H9 (cell line): ENCODE measurements at regions not wholly inside any gene's neighbourhood (a gene's known extent, or its start where the extent isn't known, plus 50 kb on each side); places are given as distances from the start of the nearest gene placed in this dataset.

Experiments
- DNase-seq: peaks from one replicate; pipeline ENCODE4 v3.0.0-alpha.2; 2017
- H2AFZ ChIP-seq: one replicate; pipeline ENCODE4 v1.6.1; 2013; ENCODE audit warnings: mild to moderate bottlenecking, low read length, control low read depth, moderate library complexity
- H2AK5ac ChIP-seq: 2 replicates; pipeline ENCODE4 v1.6.1; 2013; ENCODE audit warnings: low read length, control low read depth, mixed read lengths; ENCODE audit not compliant: insufficient read length
- H2BK120ac ChIP-seq: one replicate; pipeline ENCODE4 v1.6.1; 2013; ENCODE audit warnings: low read depth, mild to moderate bottlenecking, low read length, control low read depth, inconsistent platforms; ENCODE audit not compliant: poor library complexity, severe bottlenecking
- H2BK12ac ChIP-seq: 2 replicates; pipeline ENCODE4 v1.6.1; 2013; ENCODE audit warnings: low read length, control low read depth, mixed read lengths, low read depth; ENCODE audit not compliant: insufficient read length
- H2BK15ac ChIP-seq: 2 replicates; pipeline ENCODE4 v1.6.1; 2013; ENCODE audit warnings: low read depth, low read length, control low read depth
- H2BK20ac ChIP-seq: one replicate; pipeline ENCODE4 v1.6.1; 2013; ENCODE audit warnings: low read depth, mild to moderate bottlenecking, low read length, control low read depth, inconsistent platforms; ENCODE audit not compliant: poor library complexity, severe bottlenecking
- H2BK5ac ChIP-seq: 2 replicates; pipeline ENCODE4 v1.6.1; 2013; ENCODE audit warnings: low read length, control low read depth, mixed read lengths; ENCODE audit not compliant: insufficient read length
- H3K14ac ChIP-seq: 2 replicates; pipeline ENCODE4 v1.6.1; 2013; ENCODE audit warnings: low read length, control low read depth; ENCODE audit not compliant: insufficient read depth
- H3K18ac ChIP-seq: 2 replicates; pipeline ENCODE4 v1.6.1; 2013; ENCODE audit warnings: low read depth, mild to moderate bottlenecking, mixed read lengths, low read length, control low read depth; ENCODE audit not compliant: insufficient read length
- H3K23ac ChIP-seq: 2 replicates; pipeline ENCODE4 v1.6.1; 2013; ENCODE audit warnings: low read length, control low read depth, mixed read lengths, low read depth; ENCODE audit not compliant: insufficient read length
- H3K23me2 ChIP-seq: 2 replicates; pipeline ENCODE4 v1.6.1; 2013; ENCODE audit warnings: low read depth, mild to moderate bottlenecking, mixed read lengths, low read length, control low read depth; ENCODE audit not compliant: insufficient read length, poor library complexity, severe bottlenecking
- H3K27ac ChIP-seq: 2 replicates; pipeline ENCODE4 v1.5.1; 2013; ENCODE audit warnings: low read length, control low read depth, mixed read lengths, low read depth; ENCODE audit not compliant: insufficient read length
- H3K27me3 ChIP-seq: 2 replicates; pipeline ENCODE4 v1.6.1; 2013; ENCODE audit warnings: low read length, control low read depth, inconsistent platforms; ENCODE audit not compliant: insufficient read depth
- H3K4ac ChIP-seq: 2 replicates; pipeline ENCODE4 v1.6.1; 2013; ENCODE audit warnings: low read depth, mild to moderate bottlenecking, control low read depth, inconsistent platforms, low read length, moderate library complexity
- H3K4me1 ChIP-seq: 2 replicates; pipeline ENCODE4 v1.6.1; 2013; ENCODE audit warnings: low read length, control low read depth, inconsistent platforms; ENCODE audit not compliant: insufficient read depth
- H3K4me2 ChIP-seq: 2 replicates; pipeline ENCODE4 v1.6.1; 2013; ENCODE audit warnings: low read length, control low read depth, mixed read lengths; ENCODE audit not compliant: insufficient read length, insufficient read depth
- H3K56ac ChIP-seq: 2 replicates; pipeline ENCODE4 v1.6.1; 2013; ENCODE audit warnings: low read depth, mild to moderate bottlenecking, mixed read lengths, low read length, control low read depth; ENCODE audit not compliant: insufficient read length
- H3K79me1 ChIP-seq: 2 replicates; pipeline ENCODE4 v1.6.1; 2013; ENCODE audit warnings: low read depth, mild to moderate bottlenecking, moderate library complexity, low read length, control low read depth, inconsistent platforms; ENCODE audit not compliant: insufficient read depth, poor library complexity, severe bottlenecking
- H3K79me2 ChIP-seq: 2 replicates; pipeline ENCODE4 v1.6.1; 2013; ENCODE audit warnings: low read length, control low read depth, inconsistent platforms; ENCODE audit not compliant: insufficient read depth
- H3K9ac ChIP-seq: 2 replicates; pipeline ENCODE4 v1.6.1; 2013; ENCODE audit warnings: low read length, control low read depth, mixed read lengths; ENCODE audit not compliant: insufficient read length; ENCODE audit errors: extremely low read depth
- H3K9me3 ChIP-seq: one replicate; pipeline ENCODE4 v1.6.1; 2013; ENCODE audit warnings: low read depth, low read length, inconsistent platforms; ENCODE audit not compliant: control insufficient read depth
- H3T11ph ChIP-seq: one replicate; pipeline ENCODE4 v1.6.1; 2013; ENCODE audit warnings: mild to moderate bottlenecking, low read length, control low read depth, inconsistent platforms
- H4K20me1 ChIP-seq: one replicate; pipeline ENCODE4 v1.6.1; 2013; ENCODE audit not compliant: control insufficient read depth, insufficient read length, insufficient read depth
- H4K5ac ChIP-seq: 2 replicates; pipeline ENCODE4 v1.6.1; 2013; ENCODE audit warnings: low read depth, mild to moderate bottlenecking, mixed read lengths, low read length, control low read depth; ENCODE audit not compliant: insufficient read length
- H4K8ac ChIP-seq: replicated peaks from 2 replicates; pipeline ENCODE4 v1.6.1; 2013; ENCODE audit warnings: low read length, control low read depth, mixed read lengths, low read depth; ENCODE audit not compliant: insufficient read length
- H4K91ac ChIP-seq: 2 replicates; pipeline ENCODE4 v1.6.1; 2013; ENCODE audit warnings: low read depth, mild to moderate bottlenecking, moderate library complexity, mixed read lengths, low read length, control low read depth; ENCODE audit not compliant: insufficient read length
- H3K27ac Mint-ChIP-seq, 3 experiments: 2 replicates in 2 of 3; 3 replicates in 1 of 3; pipeline ENCODE4 v1.8.0; 2020 to 2021; ENCODE audit warnings: mixed read lengths in 3 of 3, mild to moderate bottlenecking in 1 of 3, moderate library complexity in 1 of 3
- H3K27me3 Mint-ChIP-seq: 2 replicates; pipeline ENCODE4 v1.8.0; 2021; ENCODE audit warnings: low read depth, mild to moderate bottlenecking, moderate library complexity, mixed read lengths
- H3K36me3 Mint-ChIP-seq, 3 experiments: 2 replicates in 2 of 3; 3 replicates in 1 of 3; pipeline ENCODE4 v1.8.0; 2020 to 2021; ENCODE audit warnings: low read depth in 3 of 3, mixed read lengths in 3 of 3; ENCODE audit not compliant: insufficient read depth in 1 of 3
- H3K4me1 Mint-ChIP-seq, 2 experiments: 2 replicates each; pipeline ENCODE4 v1.8.0; 2020; ENCODE audit warnings: mixed read lengths in 2 of 2
- H3K4me3 Mint-ChIP-seq, 2 experiments: 2 replicates in 1 of 2; 3 replicates in 1 of 2; pipeline ENCODE4 v1.8.0; 2020 to 2021; ENCODE audit warnings: mild to moderate bottlenecking in 2 of 2, mixed read lengths in 2 of 2, moderate library complexity in 1 of 2
- H3K9me3 Mint-ChIP-seq, 2 experiments: 2 replicates in 1 of 2; 3 replicates in 1 of 2; pipeline ENCODE4 v1.8.0; 2020; ENCODE audit warnings: mild to moderate bottlenecking in 2 of 2, mixed read lengths in 2 of 2, moderate library complexity in 1 of 2
- CTCF ChIP-seq: fragments of 200-600 bp; sonication (generic); conservative IDR thresholded peaks from 3 replicates; pipeline ENCODE4 v1.8.0; 2021; ENCODE audit warnings: antibody characterized with exemption, mild to moderate bottlenecking
- WGBS: extraction: QIAGEN DNeasy Blood & Tissue Kit; methylation state at CpG from one replicate; pipeline ENCODE4 v1.1.7; 2013; ENCODE audit warnings: missing lambda C conversion rate, low lambda C conversion rate, mixed read lengths; ENCODE audit not compliant: insufficient read length; ENCODE audit errors: extremely low coverage; 5-methylcytosine and 5-hydroxymethylcytosine counted together

DNA sequence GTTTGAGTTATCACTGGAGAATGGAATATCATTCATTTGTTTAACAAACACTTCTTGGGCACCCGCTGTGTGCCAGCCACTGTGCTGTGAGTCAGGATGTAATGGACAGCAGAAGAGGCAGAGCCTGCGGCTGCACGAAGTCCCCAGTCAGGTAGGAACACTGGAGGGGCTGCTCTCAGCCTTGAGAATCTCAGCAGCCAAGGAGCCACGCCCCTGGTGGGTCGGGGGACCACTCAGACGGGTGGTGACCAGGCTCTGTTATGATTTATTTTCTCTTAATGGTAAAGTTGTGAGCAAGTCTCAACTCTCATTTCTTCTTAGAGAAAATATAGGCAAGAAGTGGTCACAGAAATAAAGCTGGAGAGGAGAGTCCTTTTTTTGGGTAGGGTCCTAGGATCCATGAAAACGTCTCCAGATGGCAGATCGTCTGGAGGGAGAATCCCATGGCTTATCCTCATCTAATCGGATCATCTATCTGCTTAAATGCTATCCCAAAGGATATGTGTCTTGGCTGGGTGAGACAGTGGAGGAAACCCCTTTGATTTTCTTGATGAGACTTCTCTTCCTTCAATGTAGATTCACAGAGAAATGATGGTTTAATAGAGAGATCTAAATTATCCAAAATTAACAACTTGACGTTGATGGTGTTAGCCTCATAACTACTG, 129.1 kb upstream of the LGALSL start:
- Histone ChIP-seq H3K4ac (no peak overlapping the region), H2BK20ac (no peak overlapping the region), H4K20me1 (no peaks in the 10 kb centered on the region), H3K27me3 (no peaks in the 10 kb centered on the region; the same call in 1 of the 2 replicates), H2BK12ac (no peak overlapping the region), H3K23ac (no peak overlapping the region), H4K5ac (no peak overlapping the region), H3K18ac (no peak overlapping the region), H3K4me2 (no peak overlapping the region), H3K9ac (no peak overlapping the region), H3K14ac (no peak overlapping the region), H3K9me3 (no peaks in the 10 kb centered on the region), H3T11ph (no peak overlapping the region), H4K8ac (no peak overlapping the region), H3K4me1 (peaks cover 7% of the 10 kb centered on the region; the same call in 1 of the 2 replicates), H2BK5ac (no peak overlapping the region), H2BK15ac (no peak overlapping the region), H3K79me1 (no peaks in the 10 kb centered on the region), H2AK5ac (no peak overlapping the region), H3K23me2 (no peaks in the 10 kb centered on the region), H3K27ac (no peak overlapping the region), H4K91ac (no peak overlapping the region), H2BK120ac (no peak overlapping the region), H2AFZ (no peak overlapping the region), H3K56ac (no peak overlapping the region), H3K79me2 (no peaks in the 10 kb centered on the region)
- Mint-ChIP-seq H3K9me3 (peaks cover 5 to 10% of the 10 kb centered on the region in 2 experiments), H3K4me3 (no peak overlapping the region), H3K27ac (no peak overlapping the region), H3K4me1 (peaks cover 44 to 53% of the 10 kb centered on the region in 2 experiments), H3K27me3 (peaks cover 7% of the 10 kb centered on the region), H3K36me3 (peaks cover 0 to 12% (median 3%) of the 10 kb centered on the region in 3 experiments; a peak in 4 of 7 replicates)
- WGBS: no CpG with 5 or more reads among the region's 10 CpGs
- no peak for TF ChIP-seq CTCF
- no peak for DNase-seq
